GM12865 (cell line): ENCODE measurements at regions not wholly inside any gene's neighbourhood (a gene's known extent, or its start where the extent isn't known, plus 50 kb on each side); places are given as distances from the start of the nearest gene placed in this dataset.

Experiments
- DNase-seq: peaks from one replicate; pipeline ENCODE4 v3.0.0; 2010; ENCODE audit warnings: low read depth
- H3K4me3 ChIP-seq: 2 replicates; pipeline ENCODE4 v1.5.1; 2011; ENCODE audit warnings: mild to moderate bottlenecking, low read depth, low read length, control low read depth
- CTCF ChIP-seq: IDR thresholded peaks from 2 replicates; pipeline ENCODE4 v1.5.1; 2011; ENCODE audit warnings: low read length, control low read depth, low read depth, inconsistent platforms; ENCODE audit not compliant: insufficient read depth; ENCODE audit errors: missing control alignments

DNA sequence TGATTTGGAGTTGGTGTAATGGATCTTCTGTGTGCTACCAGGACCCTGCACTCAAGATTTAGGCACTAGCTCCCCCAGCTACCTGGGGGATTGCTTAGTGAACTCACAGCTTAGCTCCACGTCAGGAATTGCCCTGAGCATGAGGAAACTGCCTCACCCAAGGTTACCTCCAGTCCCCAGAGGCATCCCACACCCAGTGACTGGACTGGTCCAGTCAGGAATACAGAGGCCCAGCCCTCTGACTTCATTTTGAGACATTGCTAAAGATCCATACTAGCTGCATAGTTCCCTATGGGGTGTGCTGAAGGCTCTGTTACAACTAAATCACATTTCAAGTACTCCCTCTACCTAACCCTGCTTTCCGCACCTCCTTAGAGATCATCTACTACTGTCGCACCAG, 364.7 kb downstream of the EFNA5 start:
- TF ChIP-seq CTCF, result no peak
- no peak for DNase-seq
- H3K4me3 ChIP-seq, result no peak overlapping the region

DNA sequence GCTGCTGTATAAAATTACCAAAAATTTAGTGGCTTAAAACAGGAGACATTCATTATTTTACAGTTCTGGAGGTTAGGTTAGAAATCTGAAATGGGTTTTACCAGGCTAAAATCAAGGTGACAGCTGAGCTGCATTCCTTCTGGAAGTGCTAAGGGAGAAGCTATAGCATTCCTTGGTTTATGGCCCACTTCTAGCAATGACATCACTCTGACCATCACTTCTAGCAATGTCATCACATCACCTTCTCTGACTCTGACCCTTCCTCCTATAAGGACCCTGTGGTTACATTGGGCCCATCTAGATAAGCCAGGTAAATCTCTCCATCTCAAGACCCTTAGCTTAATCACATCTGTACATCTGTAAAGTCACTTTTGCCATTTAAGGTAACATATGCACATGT, 366.1 kb downstream of the EFNA5 start:
- TF ChIP-seq CTCF, result no peak
- DNase-seq, result no peak
- no peak overlapping the region for H3K4me3 ChIP-seq

- no peak for TF ChIP-seq CTCF
- H3K4me3 ChIP-seq, result no peak overlapping the region
- DNase-seq, result no peak
Measured at GRCh38 chr5:107303171-107303968, 367.4 kb downstream of the EFNA5 start.

DNA sequence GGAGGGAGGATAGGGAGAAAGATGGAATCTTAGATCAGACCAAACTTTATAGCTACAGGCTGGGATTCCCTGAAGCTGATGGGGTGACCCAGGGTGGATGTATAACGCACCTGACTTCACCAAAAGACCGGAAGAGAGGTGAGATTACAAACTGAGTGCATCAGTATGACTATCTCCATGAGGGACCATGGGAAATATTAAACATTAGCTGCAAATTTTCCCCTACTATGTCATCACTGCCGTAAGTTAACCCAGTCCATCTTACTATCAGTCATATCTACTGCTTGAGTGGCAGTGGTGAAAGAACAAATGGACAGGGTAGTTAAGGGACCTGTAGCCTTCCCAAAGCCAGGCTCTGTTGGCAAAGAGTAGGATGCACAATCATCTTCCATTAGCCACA, 368.3 kb downstream of the EFNA5 start:
- no peak overlapping the region for H3K4me3 ChIP-seq
- DNase-seq, result peak; percentile 18
- TF ChIP-seq CTCF, result no peak

- TF ChIP-seq CTCF, result no peak
- no peak for DNase-seq
Measured at GRCh38 chr5:107301999-107302398, 368.7 kb downstream of the EFNA5 start.

DNA sequence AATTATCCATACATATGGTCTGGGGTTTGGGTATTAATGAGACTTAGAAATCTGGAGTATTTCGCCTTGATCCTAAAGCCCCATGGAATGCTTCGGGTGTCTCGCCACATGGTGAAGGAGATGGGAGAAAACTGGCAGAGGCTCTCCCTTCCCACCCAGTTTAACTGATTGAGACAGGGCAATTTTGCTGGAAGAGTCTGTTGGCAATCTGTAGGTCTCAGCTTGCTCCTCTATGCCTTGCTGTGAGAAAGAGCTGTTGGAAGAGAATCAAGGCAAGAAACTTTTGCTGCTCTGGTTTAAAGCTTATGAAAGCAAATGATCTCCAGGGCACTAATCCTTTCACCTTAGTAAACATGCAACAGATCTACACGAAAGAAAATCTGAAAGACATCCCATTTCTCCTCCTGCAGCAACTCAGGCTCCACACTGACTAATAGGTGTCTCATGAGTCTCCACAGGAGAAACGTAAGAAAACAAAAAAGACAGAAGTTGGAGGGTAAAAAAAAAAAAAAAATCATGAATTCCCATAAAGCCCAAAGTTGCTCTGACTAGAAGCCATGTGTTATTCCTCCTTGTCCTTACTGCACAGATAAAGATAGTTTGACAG, 369.9 kb downstream of the EFNA5 start:
- H3K4me3 ChIP-seq, result no peak overlapping the region
- DNase-seq, result no peak
- no peak for TF ChIP-seq CTCF

More at GRCh38 chr5:107301999-107302398, 368.7 kb downstream of the EFNA5 start:
- H3K4me3 ChIP-seq, result no peak overlapping the region
